Transverse colon (tissue), 4 donors: ENCODE measurements at regions not wholly inside any gene's neighbourhood (a gene's known extent, or its start where the extent isn't known, plus 50 kb on each side); places are given as distances from the start of the nearest gene placed in this dataset.

Experiments
- DNase-seq: peaks from one replicate; pipeline ENCODE4 v3.0.0-alpha.2; 2019
- H3K27ac ChIP-seq, 4 donors: fragments of 200-600 bp; sonication (generic); 2 replicates each; pipeline ENCODE4 v1.5.1; 2016 to 2018; ENCODE audit warnings: inconsistent platforms in 4 of 4
- H3K27me3 ChIP-seq: fragments of 200-600 bp; sonication (generic); 2 replicates; pipeline ENCODE4 v1.5.1; 2017; ENCODE audit warnings: inconsistent platforms
- H3K36me3 ChIP-seq, 4 donors: fragments of 200-600 bp; sonication (generic); 2 replicates each; pipeline ENCODE4 v1.5.1; 2017 to 2019; ENCODE audit warnings: inconsistent platforms in 4 of 4
- H3K4me1 ChIP-seq, 4 donors: fragments of 200-600 bp; sonication (generic); 2 replicates each; pipeline ENCODE4 v1.5.1; 2017 to 2020; ENCODE audit warnings: inconsistent platforms in 4 of 4
- H3K4me3 ChIP-seq, 4 donors: fragments of 200-600 bp; sonication (generic); 1 replicate in 1 of 4; 2 replicates in 3 of 4; pipeline versions ENCODE4 v1.5.1 to v1.6.1; 2017 to 2019; ENCODE audit warnings: inconsistent platforms in 4 of 4
- H3K9me3 ChIP-seq, 2 donors: fragments of 200-600 bp; sonication (generic); 2 replicates each; pipeline ENCODE4 v1.5.1; 2017 to 2019; ENCODE audit warnings: inconsistent platforms in 2 of 2
- CTCF ChIP-seq, 5 experiments: fragments of 200-600 bp in 3 of 5; fragments of 450-650 bp in 2 of 5; sonication (generic) in 3 of 5; IDR thresholded peaks; 1 replicate in 2 of 5; 2 replicates in 3 of 5; pipeline ENCODE4 v1.5.1; 2016 to 2017; ENCODE audit warnings: antibody characterized with exemption in 5 of 5, inconsistent platforms in 3 of 5, mild to moderate bottlenecking in 2 of 5, moderate library complexity in 1 of 5
- EP300 ChIP-seq: sonication (generic); formaldehyde crosslinking; IDR thresholded peaks from one replicate; pipeline ENCODE4 v1.6.1; 2017; ENCODE audit warnings: antibody characterized with exemption, low read depth
- POLR2A ChIP-seq: fragments of 450-650 bp; IDR thresholded peaks from one replicate; pipeline ENCODE4 v1.6.1; 2016; ENCODE audit warnings: antibody characterized with exemption, mild to moderate bottlenecking, moderate library complexity
- POLR2AphosphoS5 ChIP-seq, 3 donors: sonication (generic); formaldehyde crosslinking; IDR thresholded peaks; one replicate each; pipeline ENCODE4 v1.6.1; 2016; ENCODE audit warnings: antibody characterized with exemption in 3 of 3
- WGBS, 2 donors: methylation state at CpG; one replicate each; pipeline ENCODE4 v1.1.5; 2018; ENCODE audit warnings: low coverage in 1 of 2; 5-methylcytosine and 5-hydroxymethylcytosine counted together
- in situ Hi-C, 4 donors: fragments of 200-750 bp; cut with MboI; loops; one replicate each; pipeline versions ENCODE4 v1.15.0 to v1.15.1; 2017; ENCODE audit warnings: low sequenced_read_pairs in 3 of 4, low pct_ligation_motif_present in 1 of 4, low pct_unique_long_range_greater_than_20kb in 1 of 4
- intact Hi-C: fragments of 100-400 bp; cut with DNase I; formaldehyde crosslinking; loops from one replicate; pipeline ENCODE4 v1.15.1; 2023; ENCODE audit warnings: low total_unique reads

GRCh38 chr13:103523858-103524257 lies 457.6 kb upstream of the SLC10A2 start:
- H3K4me1 ChIP-seq, result no peaks in the 10 kb centered on the region
- no peak overlapping the region for H3K27ac ChIP-seq
- TF ChIP-seq POLR2A, result no peak
- no peak for TF ChIP-seq POLR2AphosphoS5 (IDR thresholded peaks at IDR 0.05)
- TF ChIP-seq CTCF (IDR thresholded peaks at IDR 0.05), result no peak
- no peak for TF ChIP-seq EP300
- no peak overlapping the region for H3K4me3 ChIP-seq
- no peaks in the 10 kb centered on the region for H3K36me3 ChIP-seq
- 80% methylated on average over 7 of the region's 7 CpGs for WGBS, 2 donors
- no peaks in the 10 kb centered on the region for H3K9me3 ChIP-seq
- no peak for DNase-seq
- H3K27me3 ChIP-seq, result no peaks in the 10 kb centered on the region
- in situ Hi-C loops (no loop called here), intact Hi-C loops (no loop called here)

GRCh38 chr13:103521532-103521931 lies 455.3 kb upstream of the SLC10A2 start:
- WGBS, 2 donors, result 69 to 83% methylated on average over 1 of the region's 1 CpG

GRCh38 chr13:103517768-103518102 lies 451.5 kb upstream of the SLC10A2 start:
- TF ChIP-seq CTCF (IDR thresholded peaks at IDR 0.05), result no peak
- no peak for TF ChIP-seq POLR2A
- no peak for TF ChIP-seq EP300
- no peak for TF ChIP-seq POLR2AphosphoS5 (IDR thresholded peaks at IDR 0.05)
- H3K27ac ChIP-seq, result peak overlapping the region; percentile 49 to 64 (median 58)
- 47 to 57% methylated on average over 2 of the region's 2 CpGs for WGBS, 2 donors
- H3K9me3 ChIP-seq, result no peaks in the 10 kb centered on the region
- H3K4me3 ChIP-seq, result no peak overlapping the region
- H3K27me3 ChIP-seq, result no peaks in the 10 kb centered on the region
- DNase-seq, result no peak
- in situ Hi-C loops, result no loop called here
- peaks cover 0 to 16% (median 7%) of the 10 kb centered on the region in 4 donors for H3K4me1 ChIP-seq
- intact Hi-C loops, result no loop called here
- H3K36me3 ChIP-seq, result no peaks in the 10 kb centered on the region

More at GRCh38 chr13:103521532-103521931, 455.3 kb upstream of the SLC10A2 start:
- TF ChIP-seq EP300 (no peak), POLR2A (no peak), CTCF (IDR thresholded peaks at IDR 0.05) (no peak), POLR2AphosphoS5 (IDR thresholded peaks at IDR 0.05) (no peak)
- no peaks in the 10 kb centered on the region for H3K27me3 ChIP-seq
- no peak for DNase-seq
- in situ Hi-C loops (no loop called here), intact Hi-C loops (no loop called here)
- H3K27ac ChIP-seq, result no peak overlapping the region
- H3K36me3 ChIP-seq, result no peaks in the 10 kb centered on the region
- H3K9me3 ChIP-seq, result no peaks in the 10 kb centered on the region
- peaks cover 0 to 14% (median 4%) of the 10 kb centered on the region in 4 donors for H3K4me1 ChIP-seq
- H3K4me3 ChIP-seq, result no peak overlapping the region

- in situ Hi-C loops, result no loop called here
- Histone ChIP-seq H3K9me3 (no peaks in the 10 kb centered on the region), H3K4me1 (peaks cover 0 to 16% (median 7%) of the 10 kb centered on the region in 4 donors), H3K4me3 (no peak overlapping the region), H3K27me3 (no peaks in the 10 kb centered on the region), H3K36me3 (no peaks in the 10 kb centered on the region), H3K27ac (peak overlapping the region; percentile 49 to 64 (median 58))
- intact Hi-C loops, result no loop called here
- no peak for DNase-seq
- TF ChIP-seq EP300 (no peak), POLR2AphosphoS5 (IDR thresholded peaks at IDR 0.05) (peak in 1 of 3 donors; percentile 25)
- WGBS, 2 donors, result 33 to 36% methylated on average over 3 of the region's 3 CpGs
Observed at GRCh38 chr13:103517066-103517767, 451.0 kb upstream of the SLC10A2 start.
